Endometrial microvascular endothelial cells (primary cell): ENCODE measurements at regions not wholly inside any gene's neighbourhood (a gene's known extent, or its start where the extent isn't known, plus 50 kb on each side); places are given as distances from the start of the nearest gene placed in this dataset.

ENCODE experiments used
- in situ Hi-C: cut with HindIII; loops from 2 replicates; pipeline ENCODE4 v1.10.0; 2017; ENCODE audit warnings: low sequenced_read_pairs, low pct_unique_long_range_greater_than_20kb; ENCODE audit errors: inconsistent ontology term

- in situ Hi-C loops: no loop called here
Observed at GRCh38 chr15:97627634-97628033, 332.9 kb upstream of the ARRDC4 start.

- in situ Hi-C loops: no loop called here
Observed at GRCh38 chr15:97645758-97646157, 314.7 kb upstream of the ARRDC4 start.

GRCh38 chr15:97648728-97649127 is 311.8 kb upstream of the ARRDC4 start:
- in situ Hi-C loops: no loop called here

- in situ Hi-C loops: no loop called here
Observed at GRCh38 chr15:97652041-97652440, 308.5 kb upstream of the ARRDC4 start.

GRCh38 chr15:97652700-97653167 is 307.8 kb upstream of the ARRDC4 start:
- in situ Hi-C loops: no loop called here

GRCh38 chr15:97653896-97654295 is 306.6 kb upstream of the ARRDC4 start:
- in situ Hi-C loops: no loop called here

GRCh38 chr15:97654481-97655076 is 305.9 kb upstream of the ARRDC4 start:
- in situ Hi-C loops: no loop called here

GRCh38 chr15:97661796-97662195 is 298.7 kb upstream of the ARRDC4 start:
- in situ Hi-C loops: no loop called here

- in situ Hi-C loops: no loop called here
Observed at GRCh38 chr15:97672586-97672985, 287.9 kb upstream of the ARRDC4 start.

- in situ Hi-C loops: no loop called here
Observed at GRCh38 chr15:97678656-97679055, 281.8 kb upstream of the ARRDC4 start.

GRCh38 chr15:97679106-97679688 is 281.3 kb upstream of the ARRDC4 start:
- in situ Hi-C loops: no loop called here

GRCh38 chr15:97680606-97681220 is 279.8 kb upstream of the ARRDC4 start:
- in situ Hi-C loops: no loop called here

- in situ Hi-C loops: no loop called here
Observed at GRCh38 chr15:97683831-97684230, 276.7 kb upstream of the ARRDC4 start.

GRCh38 chr15:97684249-97684648 is 276.3 kb upstream of the ARRDC4 start:
- in situ Hi-C loops: no loop called here

- in situ Hi-C loops: no loop called here
Observed at GRCh38 chr15:97686324-97686723, 274.2 kb upstream of the ARRDC4 start.

- in situ Hi-C loops: no loop called here
Observed at GRCh38 chr15:97687654-97688053, 272.8 kb upstream of the ARRDC4 start.

GRCh38 chr15:97688177-97688576 is 272.3 kb upstream of the ARRDC4 start:
- in situ Hi-C loops: no loop called here

- in situ Hi-C loops: no loop called here
Observed at GRCh38 chr15:97688886-97689285, 271.6 kb upstream of the ARRDC4 start.

- in situ Hi-C loops: no loop called here
Observed at GRCh38 chr15:97691078-97691477, 269.4 kb upstream of the ARRDC4 start.

GRCh38 chr15:97691799-97692198 is 268.7 kb upstream of the ARRDC4 start:
- in situ Hi-C loops: no loop called here
